Heart right ventricle (tissue), 16 donors: ENCODE measurements at regions not wholly inside any gene's neighbourhood (a gene's known extent, or its start where the extent isn't known, plus 50 kb on each side); places are given as distances from the start of the nearest gene placed in this dataset.

Experiments used
- ATAC-seq, 8 donors: fragments of 200-7000 bp; cut with Tn5 transposase; one replicate each; pipeline ENCODE4 v1.9.1; 2020; ENCODE audit warnings: mild to moderate bottlenecking in 8 of 8, moderate library complexity in 8 of 8, moderate number of reproducible peaks in 1 of 8
- DNase-seq, 2 donors: peaks; one replicate each; pipeline ENCODE4 v3.0.0-alpha.2; 2020
- H3K27ac ChIP-seq, 10 donors: fragments of 200-600 bp; sonication (generic) in 2 of 10; one replicate each; pipeline versions ENCODE4 v1.5.0 to v1.8.0; 2020 to 2022; ENCODE audit warnings: mild to moderate bottlenecking in 3 of 10
- H3K27me3 ChIP-seq, 7 donors: fragments of 200-600 bp; one replicate each; pipeline ENCODE4 v1.8.0; 2021 to 2022; ENCODE audit warnings: mild to moderate bottlenecking in 2 of 7
- H3K36me3 ChIP-seq, 9 donors: fragments of 200-600 bp; sonication (generic) in 1 of 9; one replicate each; pipeline versions ENCODE4 v1.5.0 to v1.8.0; 2020 to 2022; ENCODE audit warnings: mild to moderate bottlenecking in 2 of 9
- H3K4me1 ChIP-seq, 9 donors: fragments of 200-600 bp; sonication (generic) in 1 of 9; one replicate each; pipeline versions ENCODE4 v1.5.0 to v1.8.0; 2020 to 2022; ENCODE audit warnings: mild to moderate bottlenecking in 4 of 9
- H3K4me3 ChIP-seq, 10 donors: fragments of 200-600 bp; sonication (generic) in 2 of 10; one replicate each; pipeline versions ENCODE4 v1.5.0 to v1.8.0; 2020 to 2022; ENCODE audit warnings: mild to moderate bottlenecking in 7 of 10, moderate library complexity in 2 of 10
- H3K9me3 ChIP-seq, 11 donors: fragments of 200-600 bp in 10 of 11; sonication (generic) in 2 of 11; one replicate each; pipeline versions ENCODE4 v1.5.0 to v1.8.0; 2013 to 2022; ENCODE audit warnings: mild to moderate bottlenecking in 2 of 11, control low read depth in 1 of 11, moderate library complexity in 1 of 11
- WGBS, 2 donors: extraction: QIAGEN DNeasy Blood & Tissue Kit; methylation state at CpG; one replicate each; pipeline ENCODE4 v1.1.7; 2013; ENCODE audit warnings: inconsistent platforms in 1 of 2; 5-methylcytosine and 5-hydroxymethylcytosine counted together
- intact Hi-C, 10 donors: fragments of 100-400 bp; cut with DNase I; formaldehyde crosslinking; loops; one replicate each; pipeline versions ENCODE4 v1.11.1 to v1.14.2; 2022
- TF ChIP-seq, protein P1 (sequence below), 9 donors: fragments of 200-600 bp; sonication (generic) in 2 of 9; IDR thresholded peaks; one replicate each; pipeline versions ENCODE4 v1.5.0 to v1.8.0; 2021 to 2022; ENCODE audit warnings: antibody characterized with exemption in 9 of 9, mild to moderate bottlenecking in 5 of 9, moderate library complexity in 1 of 9
- donor health status: Arrhythmogenic right ventricular cardiomyopathy.
- donor health status: ischemic (EF 13 %, LVEDD 7.1; RV severe dilation, severe dysfunction).
- donor health status: healthy with polysubstance abuse.
- donor health status: DM: no; HTN: yes; CAD: no.
- donor health status: DM: no; HTN: no; CAD: no.
- donor health status: ischemic (EF 25% LVEDD 6.9; RV normal size, moderate dysfunction).
- donor health status: ischemic (EF 25% LVEDD 5.7; RV mildly dilated, moderate dysfunction).
- donor health status: healthy.
- donor health status: DM: yes; HTN: yes; CAD: no.
- donor health status: Ischemic cardiomyopathy.
- donor health status: ischemic (EF 35%, LVEDD 5.7; RV mildly dilated, moderate dysfunction).
- donor health status: nonischemic (EF 11% LVEDD 7.7; RV severe dilation, severe dysfunction).
- donor health status: DM: yes; HTN: yes; CAD: no.
- donor health status: PGD.
- donor health status: ischemic (EF 29% LVEDD 5.4; RV normal size, mild dysfunction).
- donor health status: nonischemic (EF 23%, LVEDD 6.1; RV moderate dilation, normal function).

DNA sequence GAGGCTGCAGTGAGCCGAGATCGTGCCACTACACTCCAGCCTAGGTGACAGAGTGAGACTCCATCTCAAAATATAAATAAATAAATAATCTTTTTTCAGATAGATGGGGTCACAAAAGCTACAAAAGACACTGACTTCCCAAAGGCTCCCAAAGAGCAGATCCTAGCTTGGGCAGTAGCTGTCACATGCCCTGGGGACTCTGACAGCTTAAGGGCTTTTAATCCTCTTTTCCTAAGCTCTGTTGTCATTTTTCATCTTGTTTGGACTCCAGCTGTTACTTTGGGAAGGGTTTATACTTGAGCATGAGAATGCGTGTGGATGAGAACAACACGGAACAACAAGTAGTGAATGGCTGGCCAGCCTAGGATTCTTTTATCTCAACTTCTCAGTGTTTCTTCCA lies 231.7 kb downstream of the MZT1 start:
- TF ChIP-seq, protein P1, sequence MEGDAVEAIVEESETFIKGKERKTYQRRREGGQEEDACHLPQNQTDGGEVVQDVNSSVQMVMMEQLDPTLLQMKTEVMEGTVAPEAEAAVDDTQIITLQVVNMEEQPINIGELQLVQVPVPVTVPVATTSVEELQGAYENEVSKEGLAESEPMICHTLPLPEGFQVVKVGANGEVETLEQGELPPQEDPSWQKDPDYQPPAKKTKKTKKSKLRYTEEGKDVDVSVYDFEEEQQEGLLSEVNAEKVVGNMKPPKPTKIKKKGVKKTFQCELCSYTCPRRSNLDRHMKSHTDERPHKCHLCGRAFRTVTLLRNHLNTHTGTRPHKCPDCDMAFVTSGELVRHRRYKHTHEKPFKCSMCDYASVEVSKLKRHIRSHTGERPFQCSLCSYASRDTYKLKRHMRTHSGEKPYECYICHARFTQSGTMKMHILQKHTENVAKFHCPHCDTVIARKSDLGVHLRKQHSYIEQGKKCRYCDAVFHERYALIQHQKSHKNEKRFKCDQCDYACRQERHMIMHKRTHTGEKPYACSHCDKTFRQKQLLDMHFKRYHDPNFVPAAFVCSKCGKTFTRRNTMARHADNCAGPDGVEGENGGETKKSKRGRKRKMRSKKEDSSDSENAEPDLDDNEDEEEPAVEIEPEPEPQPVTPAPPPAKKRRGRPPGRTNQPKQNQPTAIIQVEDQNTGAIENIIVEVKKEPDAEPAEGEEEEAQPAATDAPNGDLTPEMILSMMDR (IDR thresholded peaks at IDR 0.05), result no peak
- ATAC-seq, result no peak
- Histone ChIP-seq H3K4me3 (no peak overlapping the region), H3K27ac (no peak overlapping the region), H3K27me3 (no peaks in the 10 kb centered on the region), H3K9me3 (no peaks in the 10 kb centered on the region), H3K36me3 (no peaks in the 10 kb centered on the region), H3K4me1 (no peaks in the 10 kb centered on the region)
- WGBS, 2 donors, result 85 to 89% methylated on average over 4 of the region's 4 CpGs
- intact Hi-C loops, result no loop called here
- DNase-seq, result no peak

DNA sequence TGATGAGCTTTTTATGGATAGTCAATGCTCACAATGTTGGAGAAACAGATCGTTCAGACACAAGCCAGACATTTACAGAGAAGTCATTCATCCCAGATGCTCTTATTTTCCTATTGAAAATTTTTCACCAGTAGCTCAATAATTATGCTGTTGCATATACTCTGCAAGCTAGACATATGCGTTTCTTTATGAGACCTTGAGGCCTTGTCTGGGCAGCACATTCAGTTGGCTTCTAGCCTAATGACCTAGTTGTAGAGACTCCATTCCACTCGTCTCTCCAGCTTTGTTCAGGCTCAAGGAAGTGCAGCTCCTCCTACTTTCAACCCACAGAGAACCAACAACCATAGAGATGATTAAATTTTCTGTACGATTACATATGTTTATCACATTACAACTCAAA lies 237.7 kb downstream of the MZT1 start:
- H3K4me1 ChIP-seq, result no peaks in the 10 kb centered on the region

DNA sequence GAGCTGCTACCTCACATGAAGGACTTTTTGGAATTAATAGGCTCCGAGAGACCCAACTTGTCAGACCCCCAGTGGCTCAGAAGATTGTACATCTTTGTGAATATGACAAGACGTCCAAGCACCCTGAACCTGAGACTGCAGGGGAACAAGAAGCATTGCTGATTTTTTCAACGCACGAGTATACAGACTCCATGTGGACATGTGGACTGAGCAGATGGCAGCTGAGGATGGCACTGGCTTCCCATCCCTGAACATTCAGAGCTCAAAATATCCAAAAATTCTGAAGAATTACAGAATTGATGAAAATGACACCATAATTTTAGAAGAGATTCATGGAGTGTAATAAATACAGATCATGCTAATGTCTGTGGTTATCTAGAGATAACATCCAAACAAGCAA lies 254.1 kb downstream of the MZT1 start:
- no peaks in the 10 kb centered on the region for H3K4me1 ChIP-seq
- H3K36me3 ChIP-seq, result no peaks in the 10 kb centered on the region
- H3K4me3 ChIP-seq, result no peak overlapping the region
- WGBS, 2 donors, result 89 to 91% methylated on average over 4 of the region's 4 CpGs
- TF ChIP-seq, protein P1 (IDR thresholded peaks at IDR 0.05), result no peak
- intact Hi-C loops, result no loop called here
- H3K27ac ChIP-seq, result no peak overlapping the region
- DNase-seq (no peak), ATAC-seq (no peak)
- peaks cover 0 to 8% (median 0%) of the 10 kb centered on the region in 11 donors for H3K9me3 ChIP-seq
- no peaks in the 10 kb centered on the region for H3K27me3 ChIP-seq

More for the DNA sequence above, 237.7 kb downstream of the MZT1 start:
- TF ChIP-seq, protein P1 (IDR thresholded peaks at IDR 0.05), result no peak
- 59 to 65% methylated on average over 4 of the region's 4 CpGs for WGBS, 2 donors
- Histone ChIP-seq H3K27ac (no peak overlapping the region), H3K27me3 (no peaks in the 10 kb centered on the region), H3K36me3 (no peaks in the 10 kb centered on the region), H3K9me3 (peaks cover 0 to 4% (median 0%) of the 10 kb centered on the region in 11 donors), H3K4me3 (no peak overlapping the region)
- no peak for DNase-seq
- no peak for ATAC-seq
- intact Hi-C loops, result no loop called here

DNA sequence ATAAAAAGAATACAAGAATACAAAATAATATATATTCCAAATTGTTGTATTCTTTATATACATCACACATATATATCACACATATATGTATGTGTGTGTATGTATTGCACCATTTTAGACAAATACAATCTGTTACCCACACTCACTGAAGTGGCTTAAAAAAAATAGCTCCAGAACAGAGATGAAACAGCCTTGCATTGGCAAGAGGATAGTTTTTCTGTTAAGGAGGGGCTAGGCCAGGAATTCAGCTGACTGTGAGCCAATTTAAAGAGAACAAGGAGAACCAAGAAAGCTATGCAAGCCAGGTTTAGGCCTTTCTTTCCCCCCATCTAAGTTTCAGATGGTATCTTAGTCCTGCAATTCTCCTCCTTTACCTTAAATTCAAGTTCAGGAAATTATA lies 257.5 kb downstream of the MZT1 start:
- Histone ChIP-seq H3K4me1 (no peaks in the 10 kb centered on the region), H3K27ac (no peak overlapping the region), H3K36me3 (no peaks in the 10 kb centered on the region), H3K4me3 (no peak overlapping the region), H3K27me3 (no peaks in the 10 kb centered on the region), H3K9me3 (no peaks in the 10 kb centered on the region)
- TF ChIP-seq, protein P1 (IDR thresholded peaks at IDR 0.05), result no peak
- intact Hi-C loops, result no loop called here
- ATAC-seq (no peak), DNase-seq (no peak)

DNA sequence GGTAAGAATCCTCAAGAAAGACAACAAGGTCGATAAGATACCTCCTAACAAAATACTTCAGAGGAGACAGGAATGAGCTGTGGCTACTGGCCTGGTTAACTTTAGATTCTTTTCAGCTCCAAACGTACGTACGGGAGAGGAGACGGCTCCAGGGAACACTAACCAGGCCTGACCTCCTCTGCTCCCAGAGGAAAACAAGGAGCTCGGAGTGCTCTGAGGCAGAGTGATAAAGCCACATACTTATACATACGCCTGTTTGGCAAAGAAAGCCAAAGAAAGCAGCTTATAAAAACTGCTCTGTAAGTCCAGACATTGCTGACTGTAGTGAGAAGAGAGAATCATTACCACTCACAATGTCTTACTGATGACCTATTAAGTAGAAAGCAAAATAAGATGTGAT lies 263.9 kb downstream of the MZT1 start:
- TF ChIP-seq, protein P1 (IDR thresholded peaks at IDR 0.05), result no peak
- peak in 5 of 8 donors; percentile 42 to 78 (median 67) for ATAC-seq
- intact Hi-C loops, result no loop called here
- Histone ChIP-seq H3K27me3 (no peaks in the 10 kb centered on the region), H3K4me1 (peaks cover 0 to 14% (median 0%) of the 10 kb centered on the region in 9 donors), H3K36me3 (no peaks in the 10 kb centered on the region), H3K4me3 (no peak overlapping the region), H3K9me3 (no peaks in the 10 kb centered on the region), H3K27ac (no peak overlapping the region)
- peak in 1 of 2 donors; percentile 18 for DNase-seq
- WGBS, 2 donors, result 12 to 19% methylated on average over 7 of the region's 7 CpGs
